GM18517 (cell line): ENCODE measurements at regions not wholly inside any gene's neighbourhood (a gene's known extent, or its start where the extent isn't known, plus 50 kb on each side); places are given as distances from the start of the nearest gene placed in this dataset.

ENCODE experiments used
- ATAC-seq: cut with Tn5 transposase; IDR thresholded peaks from one replicate; pipeline ENCODE4 v1.9.1; 2021; ENCODE audit warnings: mild to moderate bottlenecking, moderate library complexity; ENCODE audit not compliant: unreplicated experiment

GRCh38 chr5:121175986-121176385 lies 675.7 kb upstream of the FTMT start:
- no peak for ATAC-seq

- no peak for ATAC-seq
These were observed 668.7 kb upstream of the FTMT start for GRCh38 chr5:121182788-121183490.

DNA sequence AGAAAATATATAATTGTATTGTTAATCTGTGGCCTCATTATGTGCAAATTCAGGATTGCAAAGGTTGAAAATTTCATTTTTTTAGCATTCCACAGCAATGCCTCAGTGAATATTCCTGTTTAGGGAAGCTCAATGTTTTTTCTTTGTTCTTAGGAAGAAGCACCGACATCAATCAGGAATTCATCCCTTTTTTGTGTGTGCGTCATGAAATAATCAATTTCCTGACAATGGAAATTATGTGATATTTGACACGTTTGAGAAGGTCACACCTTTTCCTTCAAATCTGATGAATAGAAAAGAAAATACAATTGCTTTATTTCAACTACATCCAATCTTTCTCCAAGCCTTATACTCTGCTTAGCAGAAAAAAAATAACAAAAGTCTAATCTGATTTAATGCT lies 662.8 kb upstream of the FTMT start:
- ATAC-seq, result no peak

GRCh38 chr5:121189342-121190305 lies 662.1 kb upstream of the FTMT start:
- ATAC-seq, result no peak

DNA sequence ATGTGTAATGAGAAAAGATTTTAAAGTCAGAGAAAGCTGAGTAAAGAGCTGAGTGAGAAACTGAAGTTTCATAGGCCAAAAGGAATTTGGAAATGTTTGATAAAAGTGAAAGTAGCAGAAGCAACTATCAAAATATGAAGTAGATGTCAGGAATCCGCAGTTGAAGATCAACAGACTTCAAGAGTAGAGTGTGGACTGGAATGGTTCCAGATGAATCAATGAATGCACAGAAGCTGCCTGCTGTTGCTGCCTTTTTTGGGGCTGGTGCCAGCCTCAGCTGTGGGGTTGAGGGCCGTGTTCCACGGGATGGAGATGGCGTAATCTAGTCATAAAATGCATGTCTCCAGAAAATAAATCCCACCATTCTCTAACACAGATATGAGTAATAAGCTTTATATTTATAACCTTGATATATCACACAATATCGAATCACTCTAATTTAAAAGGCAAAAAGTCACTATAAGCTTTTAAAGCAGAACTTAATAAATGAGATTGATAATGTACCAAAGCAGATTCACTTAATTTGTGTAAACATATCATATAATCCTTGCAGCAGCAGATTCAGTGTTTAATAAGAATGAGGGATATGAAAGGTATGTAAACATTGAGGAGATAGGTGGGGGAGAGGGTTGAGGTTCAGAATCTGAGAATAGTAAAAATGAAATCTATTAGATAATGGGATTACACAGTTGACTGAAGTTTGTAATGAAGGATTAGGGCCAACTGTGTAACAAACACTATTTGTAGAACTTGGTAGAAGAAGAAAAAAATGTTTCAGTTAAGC lies 652.3 kb upstream of the FTMT start:
- no peak for ATAC-seq

DNA sequence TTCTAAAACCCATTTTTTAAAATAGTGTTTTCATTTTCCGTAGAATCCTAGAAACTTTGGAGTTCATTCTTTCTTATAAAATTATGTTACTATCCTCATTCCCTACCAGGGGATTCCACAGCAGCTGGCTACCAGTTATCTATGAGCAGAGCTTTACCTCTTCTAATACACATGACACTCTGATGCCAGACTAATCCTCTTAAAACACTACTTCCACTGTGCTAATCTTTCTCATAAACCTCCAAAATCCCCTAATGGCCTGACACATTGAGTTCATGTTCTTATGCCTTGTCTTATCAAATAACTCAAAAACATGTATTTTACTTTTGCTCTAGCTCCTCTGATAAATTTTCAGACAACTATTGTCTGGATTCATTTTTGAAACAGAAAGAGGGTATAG lies 633.6 kb upstream of the FTMT start:
- no peak for ATAC-seq

GRCh38 chr5:121221483-121221882 lies 630.2 kb upstream of the FTMT start:
- no peak for ATAC-seq

DNA sequence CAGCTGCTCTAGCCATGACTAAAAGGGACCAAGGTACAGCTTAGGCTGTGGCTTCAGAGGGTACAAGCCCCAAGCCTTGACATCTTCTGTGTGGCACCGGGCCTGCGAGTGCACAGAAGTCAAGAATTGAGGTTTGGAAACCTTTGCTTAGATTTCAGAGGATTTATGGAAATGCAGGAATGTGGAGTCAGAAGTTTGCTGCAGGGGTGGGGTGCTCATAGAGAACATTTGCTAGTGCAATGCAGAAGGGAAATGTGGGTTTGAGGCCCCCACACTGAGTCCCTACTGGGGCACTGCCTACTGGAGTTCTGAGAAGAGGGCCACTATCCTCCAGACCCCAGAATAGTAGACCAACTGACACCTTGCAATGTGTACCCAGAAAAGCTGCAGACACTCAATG lies 624.9 kb upstream of the FTMT start:
- no peak for ATAC-seq

GRCh38 chr5:121239951-121240350 lies 611.7 kb upstream of the FTMT start:
- no peak for ATAC-seq

DNA sequence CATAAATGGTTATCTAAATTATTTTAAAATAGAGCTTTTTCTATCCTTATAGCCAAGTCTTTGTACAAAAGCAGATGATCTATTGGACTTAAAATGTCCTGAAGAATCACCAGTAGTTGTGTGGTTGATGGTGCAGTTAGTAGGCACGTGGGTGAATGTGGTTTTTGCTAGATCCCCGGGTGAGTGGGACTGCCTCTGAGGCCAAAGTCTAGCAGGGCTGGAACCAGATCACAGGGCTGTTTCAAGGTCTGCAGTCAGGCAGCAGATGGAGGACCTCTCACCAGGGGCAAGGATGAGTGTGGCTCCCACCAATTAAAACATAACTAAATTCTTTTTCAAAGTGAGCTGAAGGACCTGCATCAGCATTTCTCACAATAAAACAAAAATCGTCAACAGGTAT lies 604.7 kb upstream of the FTMT start:
- ATAC-seq, result no peak

DNA sequence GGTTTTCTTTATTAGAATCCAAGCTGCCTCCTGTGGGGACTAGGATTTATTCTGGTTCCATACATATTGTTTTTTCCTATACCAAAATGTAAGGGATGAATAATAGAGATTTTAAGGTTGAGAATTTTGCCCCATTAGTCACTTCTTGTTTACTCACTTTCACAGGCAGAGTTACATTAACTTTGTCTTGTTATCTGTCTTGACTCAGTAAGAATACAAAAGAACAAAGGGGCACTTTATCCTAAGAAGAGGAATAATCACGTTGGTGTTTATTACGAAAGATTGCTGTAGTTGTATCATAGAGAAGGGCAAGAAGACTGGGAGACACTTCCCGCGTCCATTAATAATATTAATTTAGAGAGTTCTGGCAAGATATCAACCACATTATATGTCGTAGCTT lies 599.7 kb upstream of the FTMT start:
- ATAC-seq, result no peak

GRCh38 chr5:121257621-121258020 lies 594.1 kb upstream of the FTMT start:
- ATAC-seq, result no peak

DNA sequence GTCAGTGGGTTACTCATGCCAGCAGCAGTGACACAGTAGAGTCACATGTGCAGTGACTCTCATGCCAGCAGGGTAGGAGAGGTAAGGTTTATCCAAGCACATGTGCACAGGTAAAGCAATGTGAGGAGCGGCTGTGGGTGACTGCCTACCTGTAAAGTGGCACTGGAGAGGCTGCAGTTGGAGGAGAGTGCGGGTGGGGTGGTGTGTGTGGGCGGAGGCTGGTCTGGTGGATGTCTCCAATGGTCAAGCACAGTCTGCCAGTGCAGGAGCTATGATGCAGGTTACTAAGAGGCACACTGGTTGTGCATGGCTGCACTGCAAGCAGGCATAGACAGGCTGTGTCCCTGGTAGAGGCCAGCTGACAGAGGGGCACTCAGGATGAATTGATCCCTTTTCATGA lies 588.2 kb upstream of the FTMT start:
- no peak for ATAC-seq

GRCh38 chr5:121264605-121265004 lies 587.1 kb upstream of the FTMT start:
- ATAC-seq, result no peak

DNA sequence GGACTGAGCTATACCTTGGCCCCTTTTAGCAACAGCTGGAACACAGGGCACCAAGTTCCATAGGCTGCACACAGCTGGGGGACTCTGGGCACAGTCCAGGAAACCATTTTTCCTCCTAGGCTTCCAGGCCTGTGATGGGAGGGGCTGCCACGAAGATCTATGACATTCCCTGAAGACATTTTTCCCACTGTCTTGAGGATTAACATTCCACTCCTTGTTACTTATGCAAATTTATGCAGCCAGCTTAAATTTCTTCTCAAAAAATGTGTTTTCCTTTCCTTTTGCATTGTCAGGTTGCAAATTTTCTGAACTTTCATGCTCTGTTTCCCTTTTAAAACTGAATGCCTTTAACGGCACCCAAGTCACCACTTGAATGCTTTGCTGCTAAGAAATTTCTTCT lies 580.1 kb upstream of the FTMT start:
- ATAC-seq, result no peak

GRCh38 chr5:121273833-121274433 lies 577.7 kb upstream of the FTMT start:
- no peak for ATAC-seq

DNA sequence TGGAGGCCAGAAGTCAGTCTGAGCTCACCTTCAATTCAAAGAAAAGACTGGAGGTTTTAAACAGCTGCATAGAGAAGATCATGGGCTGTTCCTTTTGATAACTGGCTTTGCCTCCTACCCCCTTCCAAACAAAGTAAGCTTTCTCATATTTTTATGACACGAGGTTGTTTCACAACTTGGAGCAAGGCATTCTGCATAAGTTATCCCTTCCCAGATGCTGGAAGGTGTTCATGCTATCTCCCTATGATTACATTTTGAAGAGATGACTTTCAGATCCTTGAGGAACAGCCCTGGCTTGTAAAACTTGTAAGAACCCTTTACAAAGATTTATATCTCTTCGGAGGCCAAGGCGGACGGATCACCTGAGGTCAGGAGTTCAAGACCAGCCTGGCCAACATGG lies 571.9 kb upstream of the FTMT start:
- ATAC-seq, result no peak

DNA sequence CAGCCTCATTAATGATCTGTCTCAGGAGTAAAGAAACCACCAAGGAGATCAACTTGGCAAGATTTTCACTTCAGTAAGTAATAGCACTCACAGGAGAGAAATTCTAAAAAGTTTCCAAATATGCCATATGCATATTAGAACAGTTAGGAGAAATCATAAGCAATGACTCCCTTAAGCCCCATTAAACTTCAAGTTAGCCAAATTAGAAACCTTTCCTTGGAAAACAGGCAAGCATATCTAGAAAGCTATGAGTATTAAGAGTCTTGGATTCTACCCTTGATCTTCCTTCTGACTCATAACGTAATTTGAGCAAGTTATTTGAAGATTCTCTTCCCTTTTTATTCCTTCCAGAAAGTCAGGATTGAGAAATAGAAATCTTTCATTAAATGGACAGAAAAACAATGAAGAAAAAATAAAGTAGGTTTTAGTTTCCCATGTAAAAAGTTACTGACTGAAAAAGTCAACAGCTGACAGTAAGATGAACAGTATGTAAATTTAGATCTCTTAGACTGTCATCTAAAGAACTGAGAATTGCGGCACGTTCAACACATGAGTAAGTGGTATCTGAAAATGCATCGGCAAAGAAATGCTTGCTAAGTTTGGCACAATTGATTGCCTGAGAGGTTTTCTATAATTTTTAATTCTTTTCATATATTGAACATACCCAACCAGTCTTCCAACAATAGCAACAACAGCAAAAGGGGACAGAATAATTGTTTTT lies 565.7 kb upstream of the FTMT start:
- no peak for ATAC-seq

DNA sequence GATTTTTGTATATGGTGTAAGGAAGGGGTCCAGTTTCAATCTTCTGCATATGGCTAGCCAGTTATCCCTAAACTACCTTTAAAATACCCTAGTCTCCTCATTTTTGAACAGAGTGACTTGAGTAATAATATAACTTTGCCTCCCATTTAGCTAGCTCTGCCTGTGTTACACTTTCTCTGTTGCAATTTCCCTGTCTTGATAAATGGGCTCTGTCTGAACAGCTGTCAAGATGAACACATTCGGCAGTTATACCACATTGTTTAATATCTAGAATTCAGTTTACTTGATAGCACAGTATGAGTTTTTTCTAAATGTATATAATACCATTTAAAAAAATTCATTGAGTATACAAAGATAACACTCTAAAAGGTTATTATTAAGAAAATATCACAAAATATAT lies 562.9 kb upstream of the FTMT start:
- ATAC-seq, result no peak

- no peak for ATAC-seq
These were observed 559.0 kb upstream of the FTMT start for GRCh38 chr5:121292664-121293063.
